C4-2B (cell line): ENCODE measurements at regions not wholly inside any gene's neighbourhood (a gene's known extent, or its start where the extent isn't known, plus 50 kb on each side); places are given as distances from the start of the nearest gene placed in this dataset.

ENCODE experiments used
- ZFX ChIP-seq: fragments of 450-650 bp; IDR thresholded peaks from 2 replicates; pipeline ENCODE4 v1.6.1; 2017
- TF ChIP-seq, protein P1 (sequence below): fragments of 450-650 bp; conservative IDR thresholded peaks from 2 replicates; pipeline ENCODE4 v1.5.1; 2017; ENCODE audit warnings: mild to moderate bottlenecking

DNA sequence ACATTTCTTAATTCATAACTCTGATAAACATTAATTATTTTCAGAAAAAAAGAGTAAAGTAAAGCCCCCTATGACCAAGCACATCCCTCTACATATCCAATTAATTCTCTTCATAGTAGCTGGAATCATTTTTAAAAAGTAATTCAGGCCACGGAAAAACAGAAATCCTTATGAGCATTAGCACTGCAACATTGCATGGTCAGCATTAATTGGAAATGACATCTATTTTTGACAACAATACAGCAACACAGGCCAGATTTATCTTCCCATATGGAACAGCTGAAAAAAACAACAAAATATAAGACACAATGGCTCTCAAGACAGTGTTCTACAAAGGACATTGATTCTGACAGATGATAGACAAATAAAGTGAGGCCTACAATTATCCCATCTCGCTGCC lies 236.6 kb downstream of the TMA16 start:
- TF ChIP-seq, protein P1, sequence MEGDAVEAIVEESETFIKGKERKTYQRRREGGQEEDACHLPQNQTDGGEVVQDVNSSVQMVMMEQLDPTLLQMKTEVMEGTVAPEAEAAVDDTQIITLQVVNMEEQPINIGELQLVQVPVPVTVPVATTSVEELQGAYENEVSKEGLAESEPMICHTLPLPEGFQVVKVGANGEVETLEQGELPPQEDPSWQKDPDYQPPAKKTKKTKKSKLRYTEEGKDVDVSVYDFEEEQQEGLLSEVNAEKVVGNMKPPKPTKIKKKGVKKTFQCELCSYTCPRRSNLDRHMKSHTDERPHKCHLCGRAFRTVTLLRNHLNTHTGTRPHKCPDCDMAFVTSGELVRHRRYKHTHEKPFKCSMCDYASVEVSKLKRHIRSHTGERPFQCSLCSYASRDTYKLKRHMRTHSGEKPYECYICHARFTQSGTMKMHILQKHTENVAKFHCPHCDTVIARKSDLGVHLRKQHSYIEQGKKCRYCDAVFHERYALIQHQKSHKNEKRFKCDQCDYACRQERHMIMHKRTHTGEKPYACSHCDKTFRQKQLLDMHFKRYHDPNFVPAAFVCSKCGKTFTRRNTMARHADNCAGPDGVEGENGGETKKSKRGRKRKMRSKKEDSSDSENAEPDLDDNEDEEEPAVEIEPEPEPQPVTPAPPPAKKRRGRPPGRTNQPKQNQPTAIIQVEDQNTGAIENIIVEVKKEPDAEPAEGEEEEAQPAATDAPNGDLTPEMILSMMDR = no peak
- no peak for TF ChIP-seq ZFX
